HG02763 (cell line): ENCODE measurements at regions not wholly inside any gene's neighbourhood (a gene's known extent, or its start where the extent isn't known, plus 50 kb on each side); places are given as distances from the start of the nearest gene placed in this dataset.
"Not testable (repeated sequence)": the region's sequence is repeated elsewhere in the genome, so short reads cannot be mapped to it uniquely, and the experiment has no call there.

Source experiments
- ATAC-seq: cut with Tn5 transposase; IDR thresholded peaks from one replicate; pipeline ENCODE4 v1.9.1; 2021; ENCODE audit warnings: mild to moderate bottlenecking, moderate library complexity; ENCODE audit not compliant: unreplicated experiment

DNA sequence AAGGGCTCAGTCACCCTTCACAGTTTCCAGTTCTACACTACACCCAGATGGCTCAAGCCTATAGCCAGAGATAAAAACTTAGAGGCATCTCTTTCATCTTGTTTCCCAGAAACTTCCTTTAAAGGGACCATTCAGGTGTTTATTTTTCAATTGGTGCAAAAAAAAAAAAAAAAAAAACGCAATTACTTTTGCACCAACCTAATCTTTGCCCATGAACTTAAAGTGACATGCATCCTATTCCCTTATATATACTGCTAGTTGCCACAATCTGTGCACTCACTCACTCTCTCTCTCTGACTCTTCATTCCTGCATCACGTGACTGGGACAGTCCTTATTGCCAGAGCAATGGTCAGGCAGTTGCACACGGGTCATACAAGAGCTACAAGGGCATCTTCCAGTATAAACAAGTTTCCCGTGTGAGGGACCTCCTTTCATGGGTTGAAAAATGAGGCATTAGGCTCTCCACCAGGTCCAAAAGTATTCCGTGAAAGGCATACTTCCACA lies 789.4 kb downstream of the EPHA4 start:
- ATAC-seq: no peak

DNA sequence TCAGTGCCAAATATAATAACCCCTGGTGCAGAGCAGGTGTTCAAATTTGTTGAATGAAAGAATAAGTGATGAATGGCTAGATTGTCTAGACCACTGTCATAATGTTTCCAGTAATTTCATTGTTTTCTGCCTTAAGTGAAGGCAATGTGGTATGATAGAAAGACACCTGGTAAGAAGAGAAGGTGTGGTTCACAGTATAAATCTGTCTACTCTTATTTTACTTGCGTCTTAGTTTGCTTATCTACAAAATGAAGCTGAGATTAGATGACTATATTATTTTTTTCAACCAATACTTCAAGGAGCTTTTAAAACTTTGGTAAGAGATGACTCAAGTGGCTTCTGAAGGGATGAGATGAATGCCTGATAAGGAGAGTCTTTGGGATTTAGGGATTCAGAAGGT lies 788.4 kb downstream of the EPHA4 start:
- ATAC-seq: no peak

DNA sequence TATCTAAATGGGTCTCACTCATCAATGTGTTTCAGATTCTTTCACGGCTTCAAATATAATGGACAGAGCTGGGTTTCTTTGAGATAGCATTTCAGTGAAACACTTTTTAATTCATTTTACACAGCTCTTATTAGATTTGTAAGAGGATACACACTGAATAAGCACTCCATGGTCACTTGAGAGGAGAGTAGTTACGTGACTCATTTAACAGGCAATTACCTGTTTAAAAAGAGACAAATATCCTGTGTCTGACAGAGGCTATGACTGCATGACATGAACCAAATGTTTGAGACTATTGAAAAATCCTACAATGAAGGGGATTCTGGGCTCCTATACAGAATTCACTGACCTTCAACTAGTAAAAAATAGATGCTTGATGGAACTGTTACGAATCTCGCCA lies 786.9 kb downstream of the EPHA4 start:
- no peak for ATAC-seq

DNA sequence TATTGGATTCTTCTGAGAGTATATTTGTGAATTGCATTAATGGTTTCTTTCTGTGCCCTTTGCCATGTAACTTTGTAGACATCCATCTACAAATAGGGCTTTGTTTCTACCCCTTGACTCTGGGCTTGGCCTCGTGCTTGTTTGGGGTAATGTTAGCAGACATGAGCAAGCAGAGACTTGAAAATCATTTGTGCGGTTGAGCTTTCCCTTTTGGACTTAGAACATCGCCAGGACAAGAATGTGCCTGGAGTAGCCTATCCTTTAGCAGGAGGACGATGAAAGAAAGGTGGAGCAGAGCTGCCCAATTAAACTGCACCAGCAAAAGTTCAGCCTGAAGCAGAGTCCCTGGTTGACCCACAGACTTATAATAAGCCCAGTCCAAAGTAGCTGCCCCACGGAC lies 785.9 kb downstream of the EPHA4 start:
- ATAC-seq: no peak

DNA sequence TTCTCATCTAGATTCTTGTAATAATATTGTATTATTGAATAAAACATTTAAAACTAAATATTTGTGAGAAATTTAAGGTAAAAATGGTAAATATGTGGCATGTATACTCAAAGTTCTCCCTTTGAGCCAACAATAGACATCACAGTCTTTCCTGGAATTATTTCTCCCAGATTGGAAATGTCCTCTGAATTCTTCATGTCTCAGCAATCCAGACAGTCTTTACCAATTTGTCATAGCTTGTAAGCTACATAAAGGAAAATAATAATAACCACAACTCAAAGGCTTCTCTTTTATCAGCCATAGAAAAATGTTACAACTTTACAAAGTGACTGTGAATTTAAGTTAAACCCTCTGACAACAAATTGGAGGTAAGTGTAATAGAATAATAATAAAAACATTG lies 784.9 kb downstream of the EPHA4 start:
- no peak for ATAC-seq

DNA sequence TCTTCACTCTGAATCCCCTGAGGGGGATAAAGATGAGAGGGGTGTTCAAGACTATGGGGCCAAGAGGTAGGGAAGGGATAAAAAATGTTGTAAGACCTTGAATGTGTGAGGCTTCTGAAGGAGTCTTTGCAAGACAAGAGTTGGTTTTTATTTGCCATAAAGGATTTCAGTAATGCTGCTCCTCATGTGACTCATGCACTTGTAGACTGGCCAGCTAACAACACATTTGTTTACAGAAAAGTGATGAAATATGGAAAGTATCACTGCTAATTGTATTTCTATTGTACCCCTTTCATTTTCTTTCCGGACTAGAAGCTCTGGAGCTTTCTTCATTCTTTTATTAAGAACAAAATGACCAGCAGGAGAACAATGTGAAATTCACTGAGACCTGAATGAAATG lies 782.1 kb downstream of the EPHA4 start:
- ATAC-seq: no peak

DNA sequence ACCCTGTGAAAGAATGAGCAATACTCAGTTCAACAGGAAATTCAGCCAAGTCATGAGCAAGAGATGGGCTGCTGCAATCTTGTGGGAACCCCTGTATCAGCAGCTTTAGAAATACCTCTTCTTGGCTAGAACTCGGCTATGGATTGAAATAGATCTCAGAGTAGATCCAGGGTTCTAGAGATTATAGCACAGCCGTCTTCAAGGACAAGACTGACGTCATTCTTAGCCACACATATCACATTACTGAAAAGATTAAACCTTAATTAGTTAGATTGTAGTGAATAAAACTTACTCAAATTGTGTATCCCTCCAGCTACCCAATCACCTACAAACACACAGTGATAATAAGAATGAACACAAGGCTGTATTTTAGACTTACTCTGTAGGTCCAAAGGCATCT lies 776.4 kb downstream of the EPHA4 start:
- ATAC-seq: no peak

DNA sequence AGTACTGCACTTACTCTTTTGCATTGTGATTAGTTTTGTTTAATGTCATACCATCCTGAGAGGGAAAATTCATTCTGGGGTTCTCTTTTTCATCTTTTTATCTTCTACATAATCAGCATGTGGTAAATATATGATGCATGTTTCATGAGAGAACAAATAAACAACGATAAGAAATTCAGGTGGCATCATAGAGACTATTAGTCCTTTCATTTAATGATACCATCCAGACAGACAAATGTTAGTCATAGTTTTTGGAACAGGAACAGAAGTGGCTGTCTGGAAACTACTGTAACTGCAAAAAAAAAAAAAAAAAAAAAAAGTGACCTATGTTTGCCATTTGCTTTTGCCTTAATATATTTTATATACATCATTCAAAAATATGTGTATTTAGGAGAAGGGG lies 761.0 kb downstream of the EPHA4 start:
- ATAC-seq: no peak

DNA sequence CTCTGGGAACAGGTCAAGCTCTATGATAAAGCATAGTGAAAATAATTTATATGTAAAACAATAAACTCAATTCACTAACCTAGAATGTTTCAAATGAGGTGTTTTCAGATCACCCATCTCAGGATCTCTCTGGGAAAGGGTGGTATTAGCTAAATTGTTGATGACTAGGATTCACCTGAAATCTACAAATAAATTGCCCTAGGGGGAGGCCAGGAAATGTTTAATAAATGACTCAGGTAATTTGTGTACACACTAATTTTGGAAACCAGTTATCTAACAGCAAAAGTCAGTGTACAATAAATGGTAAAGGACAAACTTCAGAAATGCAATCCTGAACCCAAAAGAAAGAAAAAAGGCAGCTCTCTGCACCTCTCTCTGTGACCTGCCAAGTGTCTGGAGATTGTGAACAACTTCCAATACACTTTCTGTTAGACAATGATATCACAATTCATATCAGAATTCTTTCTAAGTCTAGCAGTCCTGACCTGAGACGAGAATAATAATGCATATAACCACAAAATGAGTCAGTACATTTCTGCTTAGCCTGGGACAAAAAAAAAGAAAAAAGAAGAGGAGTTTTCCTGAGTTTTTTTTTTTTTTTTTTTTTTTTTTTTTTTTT lies 760.0 kb downstream of the EPHA4 start:
- ATAC-seq: no peak

DNA sequence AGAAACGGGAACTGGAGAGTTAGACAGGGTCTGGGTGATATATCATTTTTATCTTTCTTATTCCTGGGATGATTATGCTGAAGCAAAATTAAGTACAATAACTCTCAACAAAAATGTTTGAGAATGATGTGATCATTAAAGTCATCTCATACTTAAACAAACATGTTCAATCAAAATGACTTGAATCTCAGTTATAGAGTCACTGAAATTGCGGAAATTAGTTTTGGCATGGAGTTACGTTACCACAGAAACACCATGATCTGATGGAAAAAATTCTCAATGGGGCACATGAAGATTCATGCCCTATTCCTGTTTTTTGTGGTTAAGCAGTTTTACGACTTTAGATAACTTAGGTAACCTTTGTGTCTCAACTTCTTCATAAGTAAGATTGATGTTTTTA lies 757.7 kb downstream of the EPHA4 start:
- ATAC-seq: no peak

DNA sequence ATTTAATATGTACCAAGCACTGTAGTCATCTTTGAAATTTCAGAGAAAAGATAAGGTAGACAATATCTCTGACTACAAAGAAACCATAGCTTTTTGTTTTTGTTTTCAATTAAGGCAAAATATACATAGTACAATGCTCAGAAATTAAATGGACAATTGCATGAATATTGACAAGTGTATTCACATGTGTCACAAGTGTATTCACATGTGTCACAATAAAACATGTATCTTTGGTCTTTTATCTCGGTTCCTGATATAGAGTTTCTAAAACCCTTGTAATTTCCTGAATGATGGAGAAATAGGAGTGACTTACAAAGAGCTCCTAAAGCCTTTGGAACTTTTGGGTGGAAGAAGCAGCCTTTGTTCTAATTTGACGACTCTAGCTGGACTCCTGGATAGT lies 756.4 kb downstream of the EPHA4 start:
- no peak for ATAC-seq

DNA sequence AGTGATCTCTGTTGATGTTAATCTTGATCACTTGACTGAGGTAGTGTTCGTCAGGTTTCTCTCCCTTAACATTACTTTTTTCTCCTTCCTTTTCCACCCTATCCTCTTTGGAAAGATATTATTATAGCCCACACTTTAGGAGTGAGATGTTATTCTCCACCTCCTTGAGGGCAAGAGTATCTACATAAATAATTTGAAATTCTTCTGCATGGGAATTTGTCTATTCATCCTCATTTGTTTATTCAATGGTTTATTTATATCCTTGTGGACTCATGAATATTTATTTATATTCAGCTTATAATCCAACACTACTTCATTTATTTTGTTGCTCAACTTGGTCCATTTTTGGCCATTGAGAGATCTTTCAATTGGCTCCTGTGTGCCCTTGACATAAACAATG lies 750.4 kb downstream of the EPHA4 start:
- no peak for ATAC-seq

DNA sequence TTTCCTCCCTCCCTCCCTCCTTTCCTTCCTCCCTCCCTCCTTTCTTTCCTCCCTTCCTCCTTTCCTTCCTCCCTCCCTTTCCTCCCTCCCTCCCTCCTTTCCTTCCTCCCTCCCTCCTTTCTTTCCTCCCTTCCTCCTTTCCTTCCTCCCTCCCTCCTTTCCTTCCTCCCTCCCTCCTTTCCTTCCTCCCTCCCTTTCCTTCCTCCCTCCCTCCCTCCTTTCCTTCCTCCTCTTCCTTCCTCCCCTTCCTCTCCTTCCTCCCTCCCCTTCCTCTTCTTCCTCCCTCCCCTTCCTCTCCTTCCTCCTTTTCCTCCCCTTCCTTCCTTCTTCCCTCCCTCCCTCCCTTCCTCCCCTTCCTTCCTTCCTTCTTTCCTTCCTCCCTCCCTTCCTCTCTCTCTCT lies 748.5 kb downstream of the EPHA4 start:
- ATAC-seq: not testable (repeated sequence)

DNA sequence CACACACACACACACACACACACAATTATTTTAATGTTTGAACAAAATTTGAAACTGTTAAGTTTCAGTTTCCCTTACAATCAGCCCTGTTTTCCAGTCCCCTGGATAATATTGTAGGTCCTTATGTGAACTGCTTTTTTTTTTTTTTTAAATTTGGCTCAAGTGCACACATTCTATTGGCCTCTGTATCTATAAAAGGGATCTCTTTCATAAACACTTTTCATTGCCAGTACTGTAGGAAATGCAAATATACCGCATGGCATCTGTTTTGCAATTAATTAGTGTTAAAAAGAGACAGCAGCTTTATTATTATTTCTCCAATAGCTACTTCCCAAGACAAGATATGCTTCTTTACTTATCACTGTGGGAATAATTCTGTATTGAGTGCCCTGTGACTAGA lies 738.7 kb downstream of the EPHA4 start:
- ATAC-seq: no peak

DNA sequence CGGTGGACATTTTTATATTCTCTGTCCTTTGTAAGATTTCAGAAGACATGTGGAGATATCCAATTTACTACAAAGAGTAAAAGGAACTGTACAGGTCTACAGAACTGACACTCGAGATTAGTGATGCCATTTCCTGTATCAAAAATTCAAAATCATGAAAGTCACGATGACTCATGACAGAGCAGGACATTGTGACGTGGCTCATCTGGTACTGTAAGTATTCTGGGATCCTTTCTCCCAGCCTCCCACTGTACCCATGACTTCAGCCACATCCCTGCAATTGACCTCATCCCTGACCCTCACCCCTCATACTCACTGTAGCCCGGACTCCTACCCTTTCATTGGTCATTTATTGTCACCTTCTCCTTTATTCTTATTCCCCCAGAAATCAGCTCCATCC lies 736.5 kb downstream of the EPHA4 start:
- ATAC-seq: no peak

DNA sequence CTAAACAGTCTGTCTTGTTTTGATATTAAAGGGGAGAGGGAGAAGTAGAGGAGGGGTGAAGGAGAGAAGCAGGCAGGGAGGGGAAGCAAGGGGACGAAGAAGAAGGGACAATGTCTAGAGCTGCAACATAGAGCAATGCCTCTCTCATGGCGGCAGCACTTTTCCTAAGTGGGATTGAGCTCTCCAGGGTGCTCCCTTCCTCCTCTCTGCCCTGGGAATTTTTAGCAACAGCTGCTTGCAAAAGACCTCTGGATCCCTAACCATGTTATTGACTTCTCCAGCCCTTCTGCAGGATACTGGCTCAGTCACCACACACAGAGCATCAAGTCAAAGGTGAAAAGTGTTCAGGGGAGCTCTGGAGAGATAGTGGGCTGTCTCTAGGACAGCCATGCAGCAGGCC lies 734.9 kb downstream of the EPHA4 start:
- no peak for ATAC-seq

DNA sequence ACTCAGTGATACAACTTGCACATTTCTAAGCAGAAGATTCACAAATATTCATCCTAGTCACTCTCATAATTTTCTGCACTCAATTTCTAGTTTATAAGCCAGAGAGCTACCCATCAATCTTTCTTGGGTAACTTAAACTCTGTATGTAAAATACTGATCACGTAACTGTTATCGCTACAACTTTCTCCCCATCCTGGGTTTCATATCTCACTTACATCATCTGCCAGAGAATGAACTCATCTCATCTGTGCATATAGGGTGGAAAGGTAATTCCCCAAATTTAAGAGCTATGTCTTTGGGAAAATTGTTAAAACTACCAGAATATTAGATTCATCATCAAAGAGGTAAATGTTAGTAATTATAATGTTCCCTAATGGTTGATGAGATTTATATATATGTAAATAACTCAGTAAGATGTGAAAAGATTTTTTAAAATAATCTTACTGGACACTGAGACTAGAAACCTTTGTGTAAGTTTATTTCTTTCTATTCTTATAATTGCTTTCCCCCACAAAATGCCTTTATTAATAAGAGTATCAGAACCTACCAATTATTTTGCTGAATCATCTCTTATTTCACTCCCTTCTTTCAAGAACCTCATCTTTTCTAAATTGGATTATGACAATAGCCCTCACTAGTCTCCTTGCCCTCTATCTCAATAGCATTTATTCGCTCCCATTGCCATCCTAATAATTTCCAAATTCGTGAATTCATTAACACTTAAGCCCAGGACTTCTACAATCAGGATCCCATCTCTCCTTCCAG lies 729.0 kb downstream of the EPHA4 start:
- no peak for ATAC-seq

DNA sequence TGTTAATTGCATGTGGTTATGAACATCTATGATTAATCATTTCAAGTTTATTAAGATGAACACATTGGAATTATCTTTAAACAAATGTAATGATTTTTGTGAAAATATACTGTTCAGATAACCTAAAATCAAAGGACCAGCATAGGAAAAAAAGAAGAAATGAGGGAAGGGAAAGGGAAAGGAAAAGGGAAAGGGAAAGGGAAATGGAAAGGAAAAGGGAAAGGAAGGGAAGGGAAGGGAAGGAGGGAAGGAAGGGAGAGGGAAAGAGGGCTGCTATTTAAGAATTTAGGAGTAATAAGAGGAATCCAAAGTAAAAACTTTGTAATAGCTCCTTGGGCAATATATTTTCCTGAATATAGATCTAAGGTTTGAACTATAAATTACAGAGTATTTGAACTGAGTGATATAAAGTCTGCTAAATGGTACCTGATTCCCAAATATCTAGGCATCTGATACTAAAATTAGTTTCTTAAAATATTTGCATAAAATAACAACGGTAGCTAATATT lies 726.3 kb downstream of the EPHA4 start:
- no peak for ATAC-seq

DNA sequence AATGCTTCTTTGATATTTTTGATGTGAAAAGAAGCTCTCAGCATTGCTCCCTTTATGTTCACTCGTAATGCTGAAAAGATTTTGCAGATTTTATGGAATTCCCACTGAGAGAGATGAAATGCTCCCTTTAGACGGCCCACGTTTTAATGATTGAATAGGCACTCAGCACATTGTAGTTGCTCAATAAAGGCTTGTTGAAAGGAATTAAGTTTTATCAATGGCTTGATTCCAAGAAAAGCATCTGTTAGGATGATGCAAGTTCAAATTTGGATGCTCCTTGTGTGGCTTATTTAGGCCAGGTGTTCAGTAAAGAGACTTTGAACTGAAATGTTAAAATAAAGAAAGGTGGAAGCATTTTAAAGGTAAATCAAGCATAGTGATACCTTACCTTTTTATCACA lies 725.1 kb downstream of the EPHA4 start:
- ATAC-seq: no peak

DNA sequence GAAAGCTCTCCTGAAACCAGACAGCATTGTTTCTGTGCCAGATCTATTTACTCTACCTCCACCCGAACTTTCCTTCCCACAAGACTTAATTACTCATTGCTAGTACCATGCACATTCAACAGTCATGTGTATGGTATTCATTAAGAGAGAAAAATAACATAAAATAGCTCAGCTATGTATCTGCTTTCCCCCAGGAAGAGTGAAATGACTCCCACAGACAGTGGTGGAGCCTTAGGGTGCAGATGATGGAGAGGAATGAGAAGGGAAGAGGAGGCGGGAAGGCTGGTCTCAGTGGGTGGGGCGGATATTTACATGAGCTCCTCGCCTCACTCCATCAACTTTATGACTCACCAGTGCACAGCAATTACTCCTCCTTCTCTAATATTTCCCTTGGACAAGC lies 724.5 kb downstream of the EPHA4 start:
- no peak for ATAC-seq

DNA sequence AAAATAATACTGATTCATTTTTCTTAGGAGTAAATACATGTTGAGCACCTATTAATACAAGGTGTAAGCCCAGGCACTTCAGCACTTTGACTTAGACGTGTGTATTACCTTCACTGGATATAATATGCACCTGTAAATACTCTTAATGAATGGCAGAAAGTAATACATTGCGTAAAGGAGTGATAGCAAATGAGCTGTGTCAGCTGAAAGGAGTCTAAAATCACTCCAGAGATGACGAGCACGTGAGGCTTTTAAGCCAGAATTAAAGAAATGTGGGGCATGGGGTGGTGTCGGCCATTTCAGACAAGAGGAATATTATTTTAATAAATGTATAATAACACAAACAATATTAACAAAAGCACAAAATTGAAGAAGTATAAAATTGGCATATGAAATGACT lies 722.7 kb downstream of the EPHA4 start:
- ATAC-seq: no peak

DNA sequence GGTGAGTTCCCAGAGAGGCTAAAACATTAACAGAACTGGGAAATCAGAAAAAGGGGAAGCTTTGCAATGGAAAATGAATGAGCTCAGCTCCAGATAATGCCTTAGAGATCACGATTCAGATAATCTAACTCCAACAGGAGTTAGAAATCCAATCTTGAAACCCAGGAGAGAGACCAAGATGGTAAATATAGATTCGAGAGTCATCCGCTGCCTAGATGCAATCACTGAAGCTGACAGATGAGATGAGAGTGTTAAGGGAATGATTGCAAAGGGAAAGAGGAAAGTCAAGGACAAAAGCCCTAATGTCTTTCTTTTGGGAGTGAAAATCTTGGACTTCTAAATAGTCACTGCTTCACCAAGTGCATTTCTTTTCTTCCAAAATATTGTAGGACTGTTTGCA lies 722.0 kb downstream of the EPHA4 start:
- ATAC-seq: no peak

DNA sequence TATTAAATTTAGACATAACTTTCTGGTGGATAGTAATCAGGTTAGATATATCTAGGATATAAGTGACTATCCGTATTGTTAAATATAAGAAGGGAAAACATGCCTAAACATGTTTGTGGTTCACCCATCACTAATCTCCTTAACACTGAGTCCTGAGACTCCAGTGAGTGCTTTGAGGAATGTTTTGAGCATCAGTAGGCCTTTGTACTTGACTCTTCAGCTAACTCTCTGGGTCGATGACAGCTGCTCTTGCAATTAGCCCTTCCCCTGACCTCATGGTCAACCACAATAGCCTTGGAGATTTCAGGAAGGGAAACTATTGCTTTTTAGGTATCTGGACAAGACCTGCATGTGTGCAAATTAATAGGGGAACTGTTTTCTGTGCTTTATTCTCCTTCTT lies 716.8 kb downstream of the EPHA4 start:
- ATAC-seq: no peak
